KMS-11 (cell line): ENCODE measurements at regions not wholly inside any gene's neighbourhood (a gene's known extent, or its start where the extent isn't known, plus 50 kb on each side); places are given as distances from the start of the nearest gene placed in this dataset.

Source experiments
- H2AFZ ChIP-seq: fragments of 200-600 bp; sonication (generic); 2 replicates; pipeline ENCODE4 v1.6.1; 2016; ENCODE audit warnings: antibody characterized with exemption, mixed run types, low read depth
- H3K27ac ChIP-seq: fragments of 200-600 bp; sonication (generic); 2 replicates; pipeline ENCODE4 v1.6.1; 2016; ENCODE audit warnings: mild to moderate bottlenecking, mixed run types
- H3K27me3 ChIP-seq: fragments of 200-600 bp; sonication (generic); 2 replicates; pipeline ENCODE4 v1.6.1; 2017; ENCODE audit warnings: mild to moderate bottlenecking, low read depth, mixed run types, moderate library complexity; ENCODE audit not compliant: insufficient read depth
- H3K36me3 ChIP-seq: fragments of 200-600 bp; sonication (generic); 2 replicates; pipeline ENCODE4 v1.6.1; 2017; ENCODE audit warnings: mild to moderate bottlenecking, mixed run types; ENCODE audit not compliant: insufficient read depth
- H3K4me1 ChIP-seq: fragments of 200-600 bp; sonication (generic); 2 replicates; pipeline ENCODE4 v1.6.1; 2016; ENCODE audit warnings: mild to moderate bottlenecking, low read depth, mixed run types; ENCODE audit not compliant: poor library complexity, severe bottlenecking
- H3K4me2 ChIP-seq: fragments of 200-600 bp; sonication (generic); 2 replicates; pipeline ENCODE4 v1.7.0; 2016; ENCODE audit warnings: mild to moderate bottlenecking, mixed run types
- H3K4me3 ChIP-seq: fragments of 200-600 bp; sonication (generic); IDR thresholded peaks from 2 replicates; pipeline ENCODE4 v1.6.1; 2017; ENCODE audit warnings: low read depth, low read length, mixed read lengths; ENCODE audit not compliant: insufficient read depth
- H3K79me2 ChIP-seq: fragments of 200-600 bp; sonication (generic); 2 replicates; pipeline ENCODE4 v1.6.1; 2016; ENCODE audit warnings: low read depth, mixed run types; ENCODE audit not compliant: insufficient read depth
- H3K9ac ChIP-seq: fragments of 200-600 bp; sonication (generic); 2 replicates; pipeline ENCODE4 v1.6.1; 2016; ENCODE audit warnings: mild to moderate bottlenecking, mixed run types
- H4K20me1 ChIP-seq: fragments of 200-600 bp; sonication (generic); 2 replicates; pipeline ENCODE4 v1.6.1; 2016; ENCODE audit warnings: mild to moderate bottlenecking, mixed run types; ENCODE audit not compliant: insufficient read depth
- TF ChIP-seq, protein P1 (sequence below): fragments of 200-600 bp; sonication (generic); conservative IDR thresholded peaks from 2 replicates; pipeline ENCODE4 v1.6.1; 2017; ENCODE audit warnings: low read depth, mild to moderate bottlenecking, antibody characterized with exemption, low read length, moderate library complexity, mixed read lengths

DNA sequence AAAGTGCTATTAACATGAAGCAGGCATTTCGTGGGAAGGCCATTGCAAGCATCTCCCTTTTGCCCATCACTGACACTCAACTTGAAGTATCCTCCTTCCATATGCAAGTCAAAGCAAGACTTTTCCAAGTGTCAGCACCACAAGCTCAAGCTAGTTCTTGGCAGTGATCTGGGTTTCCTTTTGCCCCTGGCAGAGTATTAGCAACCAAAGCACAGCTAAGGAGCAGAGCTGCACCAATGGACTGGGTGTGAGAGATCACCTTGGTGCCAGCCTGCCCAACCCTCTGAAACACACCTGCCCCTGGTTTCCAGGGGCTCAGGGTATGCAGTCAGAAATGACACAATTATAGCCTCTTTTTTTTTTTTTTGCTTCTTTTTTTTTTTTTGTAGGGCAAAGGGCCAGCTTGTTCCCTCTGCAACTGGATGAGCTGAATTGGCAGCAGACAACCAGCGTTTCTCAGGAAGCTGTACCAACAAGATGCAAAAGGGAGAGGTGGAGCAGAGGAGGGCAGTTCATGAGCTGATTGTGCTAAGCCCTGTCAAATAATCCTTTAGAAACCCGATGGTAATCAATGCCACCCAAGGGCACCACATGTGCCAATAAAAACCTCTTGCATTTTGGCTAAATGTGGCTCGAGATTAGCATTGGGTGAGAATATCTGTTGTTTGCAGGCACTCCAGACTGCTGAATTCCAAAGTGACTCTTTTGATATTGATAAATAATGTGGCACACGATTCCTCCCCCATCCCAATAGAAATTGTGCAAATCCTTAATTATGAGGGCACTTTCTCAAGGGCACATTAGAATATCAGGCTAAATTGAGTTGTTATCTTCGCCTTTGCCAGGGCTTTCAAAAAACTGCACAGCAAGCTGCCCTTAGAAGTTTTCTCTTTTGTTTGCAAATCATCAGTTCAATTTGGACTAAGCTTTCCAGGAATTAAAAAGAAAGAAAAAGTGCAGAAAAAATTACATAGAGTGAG lies 192.4 kb downstream of the GAS1 start:
- Histone ChIP-seq H3K27me3 (no peaks in the 10 kb centered on the region), H4K20me1 (no peaks in the 10 kb centered on the region), H3K9ac (no peak overlapping the region), H2AFZ (no peak overlapping the region), H3K4me1 (no peaks in the 10 kb centered on the region), H3K36me3 (no peaks in the 10 kb centered on the region), H3K4me2 (no peak overlapping the region), H3K79me2 (no peaks in the 10 kb centered on the region), H3K4me3 (no peak overlapping the region), H3K27ac (no peak overlapping the region)
- TF ChIP-seq, protein P1, sequence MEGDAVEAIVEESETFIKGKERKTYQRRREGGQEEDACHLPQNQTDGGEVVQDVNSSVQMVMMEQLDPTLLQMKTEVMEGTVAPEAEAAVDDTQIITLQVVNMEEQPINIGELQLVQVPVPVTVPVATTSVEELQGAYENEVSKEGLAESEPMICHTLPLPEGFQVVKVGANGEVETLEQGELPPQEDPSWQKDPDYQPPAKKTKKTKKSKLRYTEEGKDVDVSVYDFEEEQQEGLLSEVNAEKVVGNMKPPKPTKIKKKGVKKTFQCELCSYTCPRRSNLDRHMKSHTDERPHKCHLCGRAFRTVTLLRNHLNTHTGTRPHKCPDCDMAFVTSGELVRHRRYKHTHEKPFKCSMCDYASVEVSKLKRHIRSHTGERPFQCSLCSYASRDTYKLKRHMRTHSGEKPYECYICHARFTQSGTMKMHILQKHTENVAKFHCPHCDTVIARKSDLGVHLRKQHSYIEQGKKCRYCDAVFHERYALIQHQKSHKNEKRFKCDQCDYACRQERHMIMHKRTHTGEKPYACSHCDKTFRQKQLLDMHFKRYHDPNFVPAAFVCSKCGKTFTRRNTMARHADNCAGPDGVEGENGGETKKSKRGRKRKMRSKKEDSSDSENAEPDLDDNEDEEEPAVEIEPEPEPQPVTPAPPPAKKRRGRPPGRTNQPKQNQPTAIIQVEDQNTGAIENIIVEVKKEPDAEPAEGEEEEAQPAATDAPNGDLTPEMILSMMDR: no peak

DNA sequence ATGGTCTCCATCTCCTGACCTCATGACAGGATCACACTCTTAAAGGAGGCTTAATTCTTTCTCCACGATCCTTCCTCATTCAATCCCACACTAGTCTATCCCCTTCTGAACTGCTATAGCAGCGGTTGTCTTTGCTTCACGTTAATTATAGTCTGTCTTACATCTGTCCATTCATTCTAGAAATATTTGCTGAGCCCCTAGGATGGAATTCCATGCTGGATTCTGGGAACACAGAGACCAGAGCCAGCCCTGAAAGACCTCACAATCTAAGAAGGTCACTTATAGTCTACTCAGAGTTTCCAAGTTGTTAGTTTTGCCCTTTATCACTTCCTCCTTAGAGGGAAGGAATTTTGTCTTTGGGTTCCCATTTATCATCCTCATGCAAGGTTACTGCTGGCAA lies 193.5 kb downstream of the GAS1 start:
- Histone ChIP-seq H3K9ac (no peak overlapping the region), H3K27ac (no peak overlapping the region), H2AFZ (no peak overlapping the region), H3K4me3 (no peak overlapping the region), H3K27me3 (no peaks in the 10 kb centered on the region), H3K4me1 (no peaks in the 10 kb centered on the region), H3K79me2 (no peaks in the 10 kb centered on the region), H3K36me3 (no peaks in the 10 kb centered on the region), H3K4me2 (no peak overlapping the region), H4K20me1 (no peaks in the 10 kb centered on the region)
- TF ChIP-seq, protein P1: no peak

DNA sequence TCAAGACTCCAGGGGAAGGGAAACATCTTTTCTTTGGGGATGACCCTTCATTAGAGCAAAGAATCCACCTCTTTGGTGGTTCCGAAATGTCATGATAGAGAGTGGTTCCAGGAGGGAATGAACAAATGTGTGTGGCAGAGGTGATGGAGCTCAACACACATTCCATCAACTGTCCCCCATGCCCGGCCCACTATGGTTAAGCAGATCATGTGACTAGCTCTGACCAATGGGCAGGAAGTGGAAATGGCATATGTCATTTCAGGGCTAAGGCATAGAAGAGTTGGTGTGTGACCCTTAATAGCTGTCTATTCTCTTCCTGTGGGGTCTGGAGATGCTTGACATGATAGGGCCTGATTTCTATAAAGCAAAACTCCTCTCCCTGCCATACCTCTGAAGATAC lies 194.6 kb downstream of the GAS1 start:
- H3K79me2 ChIP-seq: no peaks in the 10 kb centered on the region
- no peak overlapping the region for H3K27ac ChIP-seq
- H3K36me3 ChIP-seq: no peaks in the 10 kb centered on the region
- H3K4me2 ChIP-seq: no peak overlapping the region
- no peak overlapping the region for H2AFZ ChIP-seq
- TF ChIP-seq, protein P1: no peak
- H3K9ac ChIP-seq: no peak overlapping the region
- H3K4me1 ChIP-seq: no peaks in the 10 kb centered on the region
- H4K20me1 ChIP-seq: no peaks in the 10 kb centered on the region
- no peaks in the 10 kb centered on the region for H3K27me3 ChIP-seq
- no peak overlapping the region for H3K4me3 ChIP-seq

DNA sequence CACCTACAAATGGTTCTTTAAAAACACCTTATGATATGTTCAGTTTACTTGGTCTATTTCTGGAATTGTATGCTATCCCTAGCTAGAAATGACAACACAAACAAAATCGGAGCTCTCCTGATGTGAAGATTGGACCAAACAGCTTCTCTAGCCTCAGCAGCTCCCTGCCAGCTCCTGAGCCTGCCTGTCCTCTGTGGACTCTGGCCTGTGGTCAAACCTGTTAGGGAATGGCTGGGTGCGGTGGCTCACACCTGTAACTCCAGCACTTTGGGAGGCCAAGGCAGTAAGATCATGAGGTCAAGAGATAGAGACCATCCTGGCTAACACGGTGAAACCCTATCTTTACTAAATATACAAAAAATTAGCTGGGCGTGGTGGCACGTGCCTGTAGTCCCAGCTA lies 195.3 kb downstream of the GAS1 start:
- H2AFZ ChIP-seq: no peak overlapping the region
- TF ChIP-seq, protein P1: no peak
- H3K36me3 ChIP-seq: no peaks in the 10 kb centered on the region
- no peaks in the 10 kb centered on the region for H3K4me1 ChIP-seq
- H3K27ac ChIP-seq: no peak overlapping the region
- no peak overlapping the region for H3K9ac ChIP-seq
- H3K27me3 ChIP-seq: no peaks in the 10 kb centered on the region
- no peak overlapping the region for H3K4me2 ChIP-seq
- H4K20me1 ChIP-seq: no peaks in the 10 kb centered on the region
- no peak overlapping the region for H3K4me3 ChIP-seq
- H3K79me2 ChIP-seq: no peaks in the 10 kb centered on the region
